SK-N-SH (cell line): ENCODE measurements at regions not wholly inside any gene's neighbourhood (a gene's known extent, or its start where the extent isn't known, plus 50 kb on each side); places are given as distances from the start of the nearest gene placed in this dataset.

Experiments
- CTCF ChIA-PET: fragments of 300-600, 350-600 bp; formaldehyde crosslinking; extraction: SDS; loops from one replicate; lab custom pipeline; 2021; lab: Yijun Ruan, JAX
- POLR2A ChIA-PET: fragments of 350-600 bp; sonication (Branson Sonifier 250); formaldehyde crosslinking; extraction: SDS; loops from one replicate; lab custom pipeline; 2020; ENCODE audit warnings: antibody characterized with exemption, inconsistent platforms; lab: Yijun Ruan, JAX
- DNase-seq: peaks from one replicate; pipeline ENCODE4 v3.0.0; 2012
- H2AFZ ChIP-seq: fragments of 200-600 bp; sonication (generic); 2 replicates; pipeline ENCODE4 v1.8.1; 2016; ENCODE audit warnings: antibody characterized with exemption, mild to moderate bottlenecking, low read depth
- H3F3A ChIP-seq: fragments of 200-600 bp; sonication (generic); replicated peaks from 2 replicates; pipeline ENCODE3; 2016; ENCODE audit warnings: antibody characterized with exemption, mild to moderate bottlenecking; ENCODE audit not compliant: insufficient read depth
- H3K27ac ChIP-seq, 2 experiments: fragments of 200-500 bp in 1 of 2; fragments of 200-600 bp in 1 of 2; sonication (Bioruptor generic) in 1 of 2; sonication (generic), shearing (Covaris generic) in 1 of 2; 2 replicates each; pipeline versions ENCODE4 v1.5.1 to v1.6.1; 2014 to 2016; ENCODE audit warnings: low read depth in 2 of 2, inconsistent platforms in 1 of 2, low read length in 1 of 2, mild to moderate bottlenecking in 1 of 2, mixed read lengths in 1 of 2
- H3K27me3 ChIP-seq: fragments of 200-600 bp; sonication (generic), shearing (Covaris generic); 2 replicates; pipeline ENCODE4 v1.6.1; 2016; ENCODE audit warnings: mixed run types; ENCODE audit not compliant: insufficient read depth
- H3K36me3 ChIP-seq, 2 experiments: fragments of 200-500 bp in 1 of 2; fragments of 200-600 bp in 1 of 2; sonication (Bioruptor generic) in 1 of 2; sonication (generic) in 1 of 2; replicated peaks in 1 of 2; 2 replicates each; pipeline versions ENCODE3 to v1.5.1; 2014 to 2016; ENCODE audit warnings: low read length in 1 of 2, mild to moderate bottlenecking in 1 of 2; ENCODE audit not compliant: insufficient read depth in 2 of 2, control insufficient read depth in 1 of 2
- H3K4me1 ChIP-seq, 2 experiments: fragments of 200-500 bp in 1 of 2; fragments of 200-600 bp in 1 of 2; sonication (Bioruptor generic) in 1 of 2; sonication (generic), shearing (Covaris generic) in 1 of 2; 2 replicates each; pipeline versions ENCODE4 v1.5.1 to v1.6.1; 2014 to 2016; ENCODE audit warnings: low read depth in 1 of 2, low read length in 1 of 2, mixed run types in 1 of 2; ENCODE audit not compliant: insufficient read depth in 2 of 2, control insufficient read depth in 1 of 2
- H3K4me2 ChIP-seq: fragments of 200-600 bp; sonication (generic), shearing (Covaris generic); 2 replicates; pipeline ENCODE4 v1.6.1; 2017; ENCODE audit warnings: mixed run types
- H3K4me3 ChIP-seq, 2 experiments: fragments of 200-500 bp in 1 of 2; fragments of 200-600 bp in 1 of 2; sonication (Bioruptor generic) in 1 of 2; sonication (generic), shearing (Covaris generic) in 1 of 2; 2 replicates each; pipeline versions ENCODE4 v1.5.1 to v1.8.1; 2014 to 2016; ENCODE audit warnings: low read depth in 2 of 2, inconsistent platforms in 1 of 2, low read length in 1 of 2, mild to moderate bottlenecking in 1 of 2, mixed read lengths in 1 of 2, moderate library complexity in 1 of 2
- H3K79me2 ChIP-seq: fragments of 200-600 bp; sonication (generic); 2 replicates; pipeline ENCODE4 v1.8.1; 2017; ENCODE audit warnings: mild to moderate bottlenecking; ENCODE audit not compliant: insufficient read depth
- H3K9ac ChIP-seq: fragments of 200-600 bp; sonication (generic); 2 replicates; pipeline ENCODE4 v1.6.1; 2017; ENCODE audit warnings: mixed run types
- H3K9me2 ChIP-seq: fragments of 200-600 bp; sonication (generic); 2 replicates; pipeline ENCODE4 v1.6.1; 2017; ENCODE audit warnings: mixed run types
- H3K9me3 ChIP-seq: fragments of 200-600 bp; sonication (generic); 2 replicates; pipeline ENCODE4 v1.6.1; 2017; ENCODE audit warnings: mixed run types, mild to moderate bottlenecking, moderate library complexity
- H4K20me1 ChIP-seq: fragments of 200-600 bp; sonication (generic); 2 replicates; pipeline ENCODE4 v1.6.1; 2017; ENCODE audit warnings: mild to moderate bottlenecking, mixed run types; ENCODE audit not compliant: insufficient read depth
- CHD2 ChIP-seq: fragments of 150-350 bp; IDR thresholded peaks from 2 replicates; pipeline ENCODE4 v1.6.1; 2018; ENCODE audit warnings: low read length; ENCODE audit not compliant: partially characterized antibody
- EZH2phosphoT487 ChIP-seq: fragments of 200-600 bp; sonication (generic); IDR thresholded peaks from 2 replicates; pipeline ENCODE4 v1.6.1; 2017; ENCODE audit warnings: low read depth, mixed run types, mild to moderate bottlenecking, antibody characterized with exemption, moderate library complexity, borderline replicate concordance
- NRF1 ChIP-seq: IDR thresholded peaks from 2 replicates; pipeline ENCODE4 v1.6.1; 2012; ENCODE audit warnings: low read depth, mild to moderate bottlenecking, low read length
- RAD21 ChIP-seq: IDR thresholded peaks from 2 replicates; pipeline ENCODE4 v1.6.1; 2012; ENCODE audit warnings: mild to moderate bottlenecking, low read length
- RCOR1 ChIP-seq: fragments of 150-350 bp; IDR thresholded peaks from 2 replicates; pipeline ENCODE4 v1.6.1; 2017; ENCODE audit warnings: antibody characterized with exemption, low read length
- REST ChIP-seq: IDR thresholded peaks from 2 replicates; pipeline ENCODE4 v1.6.1; 2012; ENCODE audit warnings: mild to moderate bottlenecking, low read depth, low read length, moderate library complexity
- SMC3 ChIP-seq: IDR thresholded peaks from 2 replicates; pipeline ENCODE4 v1.6.1; 2012; ENCODE audit warnings: low read depth, low read length, improper control_type of control experiment
- TAF1 ChIP-seq: IDR thresholded peaks from 2 replicates; pipeline ENCODE4 v1.6.1; 2012; ENCODE audit warnings: low read depth, mild to moderate bottlenecking, low read length, moderate library complexity, borderline replicate concordance
- TCF12 ChIP-seq: IDR thresholded peaks from 2 replicates; pipeline ENCODE4 v1.4.0; 2012
- WGBS: methylation state at CpG from one replicate; pipeline ENCODE4 v1.1.6; 2017; ENCODE audit warnings: low lambda C conversion rate; 5-methylcytosine and 5-hydroxymethylcytosine counted together
- TF ChIP-seq, protein P1 (sequence below): IDR thresholded peaks from 2 replicates; pipeline ENCODE4; 2012
- TF ChIP-seq, protein P2 (sequence below): IDR thresholded peaks from 2 replicates; pipeline ENCODE4 v1.4.0; 2012; ENCODE audit warnings: low read depth

DNA sequence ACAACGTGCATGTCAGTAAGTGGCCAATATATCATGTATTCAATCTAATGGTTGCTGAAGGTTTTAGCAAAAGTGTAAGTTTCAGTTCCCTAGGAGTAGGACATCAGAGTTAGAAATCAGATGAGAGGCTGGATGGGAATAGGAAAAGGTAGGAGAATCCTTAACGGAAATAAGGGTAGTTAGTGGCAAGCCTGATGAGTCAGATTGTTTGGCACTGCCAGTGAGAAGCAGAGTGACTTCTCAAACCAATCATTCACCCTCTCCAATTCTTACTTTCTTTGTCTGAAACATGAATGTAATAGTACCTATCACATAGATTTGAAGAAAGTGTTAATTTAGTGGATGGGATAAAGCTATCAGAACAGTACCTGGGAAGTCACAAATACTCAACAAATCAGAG is 894.0 kb downstream of the NTRK3 start:
- H3K9me3 ChIP-seq = no peaks in the 10 kb centered on the region
- TF ChIP-seq REST (no peak), RAD21 (no peak)
- TF ChIP-seq, protein P1, sequence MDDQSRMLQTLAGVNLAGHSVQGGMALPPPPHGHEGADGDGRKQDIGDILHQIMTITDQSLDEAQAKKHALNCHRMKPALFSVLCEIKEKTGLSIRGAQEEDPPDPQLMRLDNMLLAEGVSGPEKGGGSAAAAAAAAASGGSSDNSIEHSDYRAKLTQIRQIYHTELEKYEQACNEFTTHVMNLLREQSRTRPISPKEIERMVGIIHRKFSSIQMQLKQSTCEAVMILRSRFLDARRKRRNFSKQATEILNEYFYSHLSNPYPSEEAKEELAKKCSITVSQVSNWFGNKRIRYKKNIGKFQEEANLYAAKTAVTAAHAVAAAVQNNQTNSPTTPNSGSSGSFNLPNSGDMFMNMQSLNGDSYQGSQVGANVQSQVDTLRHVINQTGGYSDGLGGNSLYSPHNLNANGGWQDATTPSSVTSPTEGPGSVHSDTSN = no peak
- H3K27ac ChIP-seq = peak overlapping the region in 1 of 2 experiments; percentile 28; a peak in 1 of 4 replicates
- POLR2A ChIA-PET = no interaction called here
- no peak overlapping the region for H2AFZ ChIP-seq
- CTCF ChIA-PET = interaction anchor here (1.6 kb wide), 1 partner anchor 14 kb away, joined by 4 read pairs; no protein-coding TSS in a partner anchor
- peaks cover 2 to 10% of the 10 kb centered on the region in 2 experiments; a peak in 1 of 4 replicates for H3K4me1 ChIP-seq
- H3K9ac ChIP-seq = no peak overlapping the region
- no peak overlapping the region for H3K4me2 ChIP-seq
- 50% methylated on average over 2 of the region's 2 CpGs for WGBS
- H3K27me3 ChIP-seq = no peaks in the 10 kb centered on the region
- DNase-seq = no peak
- no peaks in the 10 kb centered on the region for H3K9me2 ChIP-seq
- H4K20me1 ChIP-seq = no peaks in the 10 kb centered on the region
- H3K79me2 ChIP-seq = no peaks in the 10 kb centered on the region
- H3K36me3 ChIP-seq = no peaks in the 10 kb centered on the region
- no peaks in the 10 kb centered on the region for H3F3A ChIP-seq
- H3K4me3 ChIP-seq = no peak overlapping the region

GRCh38 chr15:87357637-87358313 is 898.8 kb downstream of the NTRK3 start:
- WGBS = 67% methylated on average over 3 of the region's 3 CpGs
- H3K9ac ChIP-seq = no peak overlapping the region
- no peaks in the 10 kb centered on the region for H3K36me3 ChIP-seq
- no peaks in the 10 kb centered on the region for H4K20me1 ChIP-seq
- H3K9me2 ChIP-seq = no peaks in the 10 kb centered on the region
- no peak overlapping the region for H3K4me2 ChIP-seq
- no peak overlapping the region for H2AFZ ChIP-seq
- ChIA-PET POLR2A (no interaction called here), CTCF (no interaction called here)
- no peak for TF ChIP-seq CHD2
- TF ChIP-seq, protein P2, sequence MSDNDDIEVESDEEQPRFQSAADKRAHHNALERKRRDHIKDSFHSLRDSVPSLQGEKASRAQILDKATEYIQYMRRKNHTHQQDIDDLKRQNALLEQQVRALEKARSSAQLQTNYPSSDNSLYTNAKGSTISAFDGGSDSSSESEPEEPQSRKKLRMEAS = no peak
- no peak for TF ChIP-seq NRF1
- TF ChIP-seq EZH2phosphoT487 = no peak
- TF ChIP-seq SMC3 = no peak
- no peak for TF ChIP-seq TAF1
- no peak for TF ChIP-seq RCOR1
- TF ChIP-seq TCF12 = no peak
- peaks cover 11% of the 10 kb centered on the region for H3F3A ChIP-seq
- no peak overlapping the region for H3K4me3 ChIP-seq
- H3K4me1 ChIP-seq = peaks cover 2 to 12% of the 10 kb centered on the region in 2 experiments; a peak in 3 of 4 replicates
- H3K9me3 ChIP-seq = no peaks in the 10 kb centered on the region
- H3K27ac ChIP-seq = no peak overlapping the region
- H3K27me3 ChIP-seq = no peaks in the 10 kb centered on the region
- no peak for DNase-seq
- H3K79me2 ChIP-seq = no peaks in the 10 kb centered on the region
